Body of pancreas (tissue), 4 donors: ENCODE measurements at regions not wholly inside any gene's neighbourhood (a gene's known extent, or its start where the extent isn't known, plus 50 kb on each side); places are given as distances from the start of the nearest gene placed in this dataset.
"Not testable (repeated sequence)": the region's sequence is repeated elsewhere in the genome, so short reads cannot be mapped to it uniquely, and the experiment has no call there.

Experiments
- ATAC-seq: fragments of 150-250 bp; one replicate; pipeline ENCODE4 v1.9.1; 2016
- DNase-seq, 4 donors: peaks; one replicate each; pipeline ENCODE4 v3.0.0-alpha.2; 2019
- H3K27ac ChIP-seq, 4 donors: fragments of 200-600 bp; sonication (generic); 1 replicate in 3 of 4; 2 replicates in 1 of 4; pipeline versions ENCODE4 v1.5.1 to v1.6.1; 2016 to 2019; ENCODE audit warnings: mild to moderate bottlenecking in 1 of 4, mixed read lengths in 1 of 4, moderate library complexity in 1 of 4
- H3K27me3 ChIP-seq, 2 donors: fragments of 200-600 bp; sonication (generic); one replicate each; pipeline ENCODE4 v1.6.0; 2016; ENCODE audit warnings: mild to moderate bottlenecking in 1 of 2
- H3K36me3 ChIP-seq, 2 donors: fragments of 200-600 bp; sonication (generic); replicated peaks in 1 of 2; 2 replicates each; pipeline ENCODE4 v1.5.1; 2016; ENCODE audit warnings: low read depth in 2 of 2; ENCODE audit not compliant: insufficient read depth in 1 of 2
- H3K4me1 ChIP-seq: fragments of 200-600 bp; sonication (generic); one replicate; pipeline ENCODE4 v1.6.0; 2016
- H3K4me3 ChIP-seq, 2 donors: fragments of 200-600 bp; sonication (generic); 1 replicate in 1 of 2; 2 replicates in 1 of 2; pipeline ENCODE4 v1.5.1; 2016 to 2019
- H3K9me3 ChIP-seq, 3 donors: fragments of 200-600 bp; sonication (generic); 1 replicate in 2 of 3; 2 replicates in 1 of 3; pipeline ENCODE4 v1.5.1; 2016
- CTCF ChIP-seq, 7 experiments: fragments of 450-650 bp in 4 of 7; fragments of 200-600 bp in 3 of 7; sonication (generic) in 3 of 7; IDR thresholded peaks; one replicate each; pipeline ENCODE4 v1.5.1; 2016 to 2019; ENCODE audit warnings: antibody characterized with exemption in 7 of 7
- POLR2A ChIP-seq, 3 donors: fragments of 450-650 bp; IDR thresholded peaks; one replicate each; pipeline ENCODE4 v1.6.1; 2016; ENCODE audit warnings: antibody characterized with exemption in 3 of 3, mild to moderate bottlenecking in 2 of 3
- WGBS, 2 donors: methylation state at CpG; one replicate each; pipeline ENCODE4 v1.1.5; 2017; 5-methylcytosine and 5-hydroxymethylcytosine counted together
- intact Hi-C: fragments of 100-400 bp; cut with DNase I; formaldehyde crosslinking; loops from one replicate; pipeline ENCODE4 v1.15.1; 2023

GRCh38 chr11:106306942-106307341 is 229.5 kb downstream of the AASDHPPT start:
- no peaks in the 10 kb centered on the region for H3K36me3 ChIP-seq
- H3K4me1 ChIP-seq, result peaks cover 27% of the 10 kb centered on the region
- intact Hi-C loops, result no loop called here
- DNase-seq (peak in 1 of 4 donors; percentile 10), ATAC-seq (no peak)
- H3K27me3 ChIP-seq, result no peaks in the 10 kb centered on the region
- H3K4me3 ChIP-seq, result no peak overlapping the region
- no peaks in the 10 kb centered on the region for H3K9me3 ChIP-seq
- TF ChIP-seq POLR2A (IDR thresholded peaks at IDR 0.05) (no peak), CTCF (IDR thresholded peaks at IDR 0.05) (peak in 1 of 7 experiments; percentile 12)
- no peak overlapping the region for H3K27ac ChIP-seq

GRCh38 chr11:106309070-106309684 is 231.7 kb downstream of the AASDHPPT start:
- Histone ChIP-seq H3K27me3 (no peaks in the 10 kb centered on the region), H3K4me3 (no peak overlapping the region), H3K4me1 (peaks cover 33% of the 10 kb centered on the region), H3K27ac (no peak overlapping the region), H3K36me3 (no peaks in the 10 kb centered on the region), H3K9me3 (no peaks in the 10 kb centered on the region)
- 71 to 84% methylated on average over 2 of the region's 2 CpGs for WGBS, 2 donors
- intact Hi-C loops, result no loop called here
- ATAC-seq (no peak), DNase-seq (no peak)
- no peak for TF ChIP-seq POLR2A (IDR thresholded peaks at IDR 0.05)

- ATAC-seq (no peak), DNase-seq (no peak)
- Histone ChIP-seq H3K36me3 (no peaks in the 10 kb centered on the region), H3K4me3 (no peak overlapping the region), H3K27me3 (no peaks in the 10 kb centered on the region), H3K27ac (no peak overlapping the region), H3K4me1 (peaks cover 23% of the 10 kb centered on the region), H3K9me3 (no peaks in the 10 kb centered on the region)
- intact Hi-C loops, result no loop called here
- no peak for TF ChIP-seq CTCF (IDR thresholded peaks at IDR 0.05)
- TF ChIP-seq POLR2A (IDR thresholded peaks at IDR 0.05), result no peak
- 64 to 66% methylated on average over 3 of the region's 3 CpGs for WGBS, 2 donors
These were observed 234.2 kb downstream of the AASDHPPT start for GRCh38 chr11:106311531-106312230.

GRCh38 chr11:106317208-106317773 is 239.8 kb downstream of the AASDHPPT start:
- H3K9me3 ChIP-seq, H3K4me1 ChIP-seq, ATAC-seq, H3K27me3 ChIP-seq, intact Hi-C loops, H3K36me3 ChIP-seq, H3K4me3 ChIP-seq, H3K27ac ChIP-seq, DNase-seq: not testable (repeated sequence)
- 97 to 100% methylated on average over 4 to 27 of the region's 36 CpGs for WGBS, 2 donors

- intact Hi-C loops, result no loop called here
- no peak overlapping the region for H3K4me3 ChIP-seq
- no peak for ATAC-seq
- no peaks in the 10 kb centered on the region for H3K36me3 ChIP-seq
- 84 to 93% methylated on average over 1 of the region's 1 CpG for WGBS, 2 donors
- no peaks in the 10 kb centered on the region for H3K4me1 ChIP-seq
- TF ChIP-seq POLR2A (IDR thresholded peaks at IDR 0.05), result no peak
- no peak for TF ChIP-seq CTCF (IDR thresholded peaks at IDR 0.05)
- H3K27me3 ChIP-seq, result no peaks in the 10 kb centered on the region
- H3K9me3 ChIP-seq, result no peaks in the 10 kb centered on the region
- H3K27ac ChIP-seq, result no peak overlapping the region
- no peak for DNase-seq
These were observed 244.1 kb downstream of the AASDHPPT start for GRCh38 chr11:106321601-106322000.
